ENCODE measurements at regions not wholly inside any gene's neighbourhood (a gene's known extent, or its start where the extent isn't known, plus 50 kb on each side); places are given as distances from the start of the nearest gene placed in this dataset.

GRCh38 chr1:116205941-116206679 is 94.9 kb downstream of the MAB21L3 start:
- no peak for TF ChIP-seq CTCF (IDR thresholded peaks at IDR 0.05)
- DNase-seq (ENCODE audit: low spot score): no peak
- no peak overlapping the region for H3K27ac Mint-ChIP-seq (ENCODE audit: unreplicated experiment)
- H3K36me3 Mint-ChIP-seq (ENCODE audit: low read depth): peaks cover 3% of the 10 kb centered on the region
- H3K4me3 Mint-ChIP-seq (ENCODE audit: unreplicated experiment): no peak overlapping the region
- no peaks in the 10 kb centered on the region for H3K4me1 Mint-ChIP-seq (ENCODE audit: low read depth)
- peaks cover 7% of the 10 kb centered on the region for H3K9me3 Mint-ChIP-seq (ENCODE audit: low read depth)
- H3K27me3 Mint-ChIP-seq (ENCODE audit: low read depth): peaks cover 22% of the 10 kb centered on the region

DNA sequence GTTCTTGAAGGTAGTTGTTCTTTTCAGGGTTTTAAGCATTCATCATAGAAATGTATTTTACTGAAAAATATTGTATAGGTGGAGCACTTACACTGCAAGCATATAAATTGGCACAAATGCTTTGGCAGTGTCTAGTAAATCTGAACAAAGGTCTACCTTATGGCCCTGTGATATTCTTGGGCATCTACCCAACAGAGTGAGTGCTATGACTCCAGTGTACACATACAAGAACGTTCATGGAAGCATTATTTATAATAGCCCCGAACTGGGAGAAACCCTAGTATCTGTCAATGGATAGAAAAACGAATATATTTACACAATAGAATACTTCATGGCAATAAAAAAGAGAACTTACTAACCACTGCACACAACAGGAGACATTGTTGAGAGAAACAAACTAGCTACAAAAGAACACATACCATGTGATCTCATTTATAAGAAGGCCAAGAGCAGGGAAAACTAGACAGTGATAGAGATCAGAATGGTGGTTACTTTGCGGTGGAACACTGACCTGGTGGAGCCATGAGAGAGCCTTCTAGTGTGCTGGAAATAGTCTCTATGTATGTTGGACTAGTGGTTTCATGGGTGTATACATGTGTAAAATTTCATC is 96.0 kb downstream of the MAB21L3 start:
- no peak for TF ChIP-seq CTCF (IDR thresholded peaks at IDR 0.05)
- H3K27ac Mint-ChIP-seq (ENCODE audit: unreplicated experiment): no peak overlapping the region
- H3K4me1 Mint-ChIP-seq (ENCODE audit: low read depth): no peaks in the 10 kb centered on the region
- peaks cover 7% of the 10 kb centered on the region for H3K9me3 Mint-ChIP-seq (ENCODE audit: low read depth)
- no peak for DNase-seq (ENCODE audit: low spot score)
- peaks cover 17% of the 10 kb centered on the region for H3K27me3 Mint-ChIP-seq (ENCODE audit: low read depth)
- peaks cover 2% of the 10 kb centered on the region for H3K36me3 Mint-ChIP-seq (ENCODE audit: low read depth)
- no peak overlapping the region for H3K4me3 Mint-ChIP-seq (ENCODE audit: unreplicated experiment)

- Mint-ChIP-seq H3K4me1 (ENCODE audit: low read depth) (no peaks in the 10 kb centered on the region), H3K27ac (ENCODE audit: unreplicated experiment) (no peak overlapping the region), H3K4me3 (ENCODE audit: unreplicated experiment) (no peak overlapping the region), H3K36me3 (ENCODE audit: low read depth) (peaks cover 2% of the 10 kb centered on the region), H3K27me3 (ENCODE audit: low read depth) (peaks cover 12% of the 10 kb centered on the region), H3K9me3 (ENCODE audit: low read depth) (peaks cover 7% of the 10 kb centered on the region)
- no peak for DNase-seq (ENCODE audit: low spot score)
- no peak for TF ChIP-seq CTCF (IDR thresholded peaks at IDR 0.05)
Observed at GRCh38 chr1:116208136-116208535, 96.9 kb downstream of the MAB21L3 start.

DNA sequence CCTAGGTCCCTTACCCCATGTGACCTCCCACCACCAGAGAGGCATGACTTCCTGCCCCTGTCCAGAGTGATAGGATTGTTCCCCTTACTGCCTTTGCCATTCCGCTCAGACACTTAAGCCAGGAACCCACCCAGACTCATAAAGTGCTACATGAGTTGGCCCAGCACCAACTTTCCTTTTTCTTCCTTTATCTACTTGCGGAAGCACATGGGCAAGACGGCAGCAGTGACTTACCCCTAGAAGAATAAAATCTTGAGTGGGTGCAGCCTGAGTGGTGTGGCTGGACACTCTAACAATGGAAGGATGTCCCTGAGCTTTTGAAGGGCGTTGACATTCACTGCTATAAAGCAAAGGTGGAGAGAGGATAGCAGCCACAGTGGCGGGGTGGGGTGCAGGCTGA is 100.1 kb downstream of the MAB21L3 start:
- no peak for DNase-seq (ENCODE audit: low spot score)
- Mint-ChIP-seq H3K27ac (ENCODE audit: unreplicated experiment) (no peak overlapping the region), H3K36me3 (ENCODE audit: low read depth) (no peaks in the 10 kb centered on the region)

DNA sequence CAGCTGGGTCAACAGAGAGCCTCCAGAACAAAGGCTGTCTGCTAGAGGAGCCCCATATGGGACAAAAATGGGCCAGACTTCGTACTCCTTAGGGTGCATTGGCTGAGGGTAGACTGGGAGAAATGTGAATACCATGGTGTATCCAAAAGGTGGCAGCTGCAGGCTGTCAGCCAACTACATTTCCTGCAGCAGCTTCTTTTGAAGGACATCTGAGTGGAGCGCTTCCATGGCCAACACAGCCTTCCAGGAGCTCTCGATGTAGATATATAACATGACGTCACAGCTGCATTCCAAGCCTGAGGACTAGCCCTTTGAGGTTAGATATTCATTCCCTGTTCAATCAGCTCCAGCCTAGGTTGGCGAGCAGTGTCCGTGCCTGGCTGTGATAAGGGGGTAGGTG is 107.7 kb downstream of the MAB21L3 start:
- Mint-ChIP-seq H3K9me3 (ENCODE audit: low read depth) (no peaks in the 10 kb centered on the region), H3K4me1 (ENCODE audit: low read depth) (no peaks in the 10 kb centered on the region), H3K27me3 (ENCODE audit: low read depth) (peaks cover 26% of the 10 kb centered on the region), H3K4me3 (ENCODE audit: unreplicated experiment) (no peak overlapping the region), H3K36me3 (ENCODE audit: low read depth) (no peaks in the 10 kb centered on the region), H3K27ac (ENCODE audit: unreplicated experiment) (no peak overlapping the region)
- no peak for DNase-seq (ENCODE audit: low spot score)
- no peak for TF ChIP-seq CTCF (IDR thresholded peaks at IDR 0.05)

More for the DNA sequence above, 100.1 kb downstream of the MAB21L3 start:
- Mint-ChIP-seq H3K4me3 (ENCODE audit: unreplicated experiment) (no peak overlapping the region), H3K9me3 (ENCODE audit: low read depth) (no peaks in the 10 kb centered on the region), H3K27me3 (ENCODE audit: low read depth) (no peaks in the 10 kb centered on the region), H3K4me1 (ENCODE audit: low read depth) (no peaks in the 10 kb centered on the region)
- no peak for TF ChIP-seq CTCF (IDR thresholded peaks at IDR 0.05)
